Coronary artery (tissue), 2 donors: ENCODE measurements at regions not wholly inside any gene's neighbourhood (a gene's known extent, or its start where the extent isn't known, plus 50 kb on each side); places are given as distances from the start of the nearest gene placed in this dataset.
"Not testable (repeated sequence)": the region's sequence is repeated elsewhere in the genome, so short reads cannot be mapped to it uniquely, and the experiment has no call there.

Experiments
- DNase-seq: peaks from one replicate; pipeline ENCODE4 v3.0.0-alpha.2; 2017; ENCODE audit warnings: low spot score
- H3K27ac ChIP-seq, 2 donors: fragments of 200-600 bp; sonication (generic); one replicate each; pipeline ENCODE4 v1.5.1; 2016 to 2019
- H3K4me3 ChIP-seq: fragments of 200-600 bp; sonication (generic); 2 replicates; pipeline ENCODE4 v1.5.1; 2016; ENCODE audit warnings: mild to moderate bottlenecking, moderate library complexity
- TF ChIP-seq, protein P1 (sequence below): fragments of 200-600 bp; sonication (generic); IDR thresholded peaks from one replicate; pipeline ENCODE4 v1.5.1; 2019; ENCODE audit warnings: antibody characterized with exemption

DNA sequence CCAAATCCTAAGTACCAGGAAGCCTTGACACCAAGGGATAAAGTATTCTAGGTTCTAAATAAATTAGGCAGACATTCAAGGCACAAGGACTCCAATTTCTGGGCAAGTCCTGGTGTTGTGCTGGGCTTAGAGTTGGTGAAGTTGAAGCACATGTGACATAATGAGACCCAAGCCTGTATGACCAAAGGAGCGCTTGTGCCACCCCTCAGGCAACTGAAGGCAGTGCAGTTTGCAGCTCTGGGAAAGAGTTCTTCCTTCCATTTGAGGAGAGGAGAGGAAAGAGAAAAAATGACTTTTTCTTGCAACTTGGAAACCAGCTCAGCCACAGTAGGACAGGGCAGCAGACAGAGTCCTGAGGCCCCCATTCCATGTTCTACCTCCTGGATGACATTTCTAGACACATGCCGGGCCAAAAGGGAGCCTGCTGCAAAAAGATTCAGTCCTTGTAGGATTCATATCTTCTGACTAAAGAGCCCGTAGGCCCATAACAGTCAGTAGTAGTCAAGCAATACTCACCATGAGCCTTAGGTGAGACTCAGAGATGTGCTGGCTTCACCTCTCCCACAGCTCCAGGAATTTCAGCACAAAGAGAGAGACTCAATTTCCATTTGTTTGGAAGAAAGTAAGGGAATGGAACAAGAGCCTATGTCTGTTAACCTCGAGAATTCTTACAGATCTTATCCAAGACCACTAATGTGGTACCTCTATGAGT, 588.8 kb upstream of the BCHE start:
- no peak overlapping the region for H3K27ac ChIP-seq
- DNase-seq: no peak
- TF ChIP-seq, protein P1, sequence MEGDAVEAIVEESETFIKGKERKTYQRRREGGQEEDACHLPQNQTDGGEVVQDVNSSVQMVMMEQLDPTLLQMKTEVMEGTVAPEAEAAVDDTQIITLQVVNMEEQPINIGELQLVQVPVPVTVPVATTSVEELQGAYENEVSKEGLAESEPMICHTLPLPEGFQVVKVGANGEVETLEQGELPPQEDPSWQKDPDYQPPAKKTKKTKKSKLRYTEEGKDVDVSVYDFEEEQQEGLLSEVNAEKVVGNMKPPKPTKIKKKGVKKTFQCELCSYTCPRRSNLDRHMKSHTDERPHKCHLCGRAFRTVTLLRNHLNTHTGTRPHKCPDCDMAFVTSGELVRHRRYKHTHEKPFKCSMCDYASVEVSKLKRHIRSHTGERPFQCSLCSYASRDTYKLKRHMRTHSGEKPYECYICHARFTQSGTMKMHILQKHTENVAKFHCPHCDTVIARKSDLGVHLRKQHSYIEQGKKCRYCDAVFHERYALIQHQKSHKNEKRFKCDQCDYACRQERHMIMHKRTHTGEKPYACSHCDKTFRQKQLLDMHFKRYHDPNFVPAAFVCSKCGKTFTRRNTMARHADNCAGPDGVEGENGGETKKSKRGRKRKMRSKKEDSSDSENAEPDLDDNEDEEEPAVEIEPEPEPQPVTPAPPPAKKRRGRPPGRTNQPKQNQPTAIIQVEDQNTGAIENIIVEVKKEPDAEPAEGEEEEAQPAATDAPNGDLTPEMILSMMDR: no peak
- no peak overlapping the region for H3K4me3 ChIP-seq

DNA sequence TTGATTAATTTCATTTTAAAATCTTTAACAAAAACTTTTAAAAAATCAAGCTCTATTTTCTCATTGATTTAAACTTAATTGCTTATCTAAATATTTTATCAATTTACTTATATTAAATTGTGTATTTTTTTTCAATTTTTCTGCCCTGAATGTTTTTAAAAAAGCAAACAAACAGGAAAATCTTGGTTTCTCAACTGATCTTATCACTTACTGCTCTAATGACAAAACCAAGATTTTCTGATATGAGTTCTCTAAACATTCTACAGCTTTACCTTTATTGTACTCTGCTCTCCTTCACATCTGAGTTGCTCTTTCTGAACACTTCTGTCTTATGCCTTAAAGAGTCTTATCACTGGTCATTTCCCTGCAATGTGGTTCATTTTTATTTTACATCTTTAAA, 587.8 kb upstream of the BCHE start:
- Histone ChIP-seq H3K27ac (no peak overlapping the region), H3K4me3 (no peak overlapping the region)
- no peak for DNase-seq
- TF ChIP-seq, protein P1: no peak

DNA sequence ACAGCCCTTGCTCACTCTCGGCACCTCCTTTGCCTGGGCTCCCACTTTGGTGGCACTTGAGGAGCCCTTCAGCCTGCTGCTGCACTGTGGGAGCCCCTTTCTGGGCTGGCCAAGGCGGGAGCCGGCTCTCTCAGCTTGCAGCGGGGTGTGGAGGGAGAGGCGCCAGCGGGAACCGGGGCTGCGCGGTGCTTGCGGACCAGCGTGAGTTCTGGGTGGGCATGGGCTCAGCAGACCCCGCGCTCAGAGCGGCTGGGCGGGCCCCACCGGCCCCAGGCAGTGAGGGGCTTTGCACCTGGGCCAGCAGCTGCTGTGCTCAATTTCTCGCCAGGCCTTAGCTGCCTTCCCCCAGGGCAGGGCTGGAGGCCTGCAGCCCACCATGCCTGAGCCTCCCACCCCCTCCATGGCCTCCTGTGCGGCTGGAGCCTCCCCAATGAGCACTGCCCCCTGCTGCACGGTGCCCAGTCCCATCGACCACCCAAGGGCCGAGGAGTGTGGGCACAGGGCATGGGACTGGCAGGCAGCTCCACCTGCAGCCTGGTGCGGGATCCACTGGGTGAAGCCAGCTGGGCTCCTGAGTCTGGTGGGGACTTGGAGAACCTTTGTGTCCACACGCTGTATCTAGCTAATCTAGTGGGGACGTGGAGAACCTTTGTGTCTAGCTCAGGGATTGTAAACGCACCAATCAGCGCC, 586.7 kb upstream of the BCHE start:
- DNase-seq, H3K4me3 ChIP-seq, H3K27ac ChIP-seq: not testable (repeated sequence)

DNA sequence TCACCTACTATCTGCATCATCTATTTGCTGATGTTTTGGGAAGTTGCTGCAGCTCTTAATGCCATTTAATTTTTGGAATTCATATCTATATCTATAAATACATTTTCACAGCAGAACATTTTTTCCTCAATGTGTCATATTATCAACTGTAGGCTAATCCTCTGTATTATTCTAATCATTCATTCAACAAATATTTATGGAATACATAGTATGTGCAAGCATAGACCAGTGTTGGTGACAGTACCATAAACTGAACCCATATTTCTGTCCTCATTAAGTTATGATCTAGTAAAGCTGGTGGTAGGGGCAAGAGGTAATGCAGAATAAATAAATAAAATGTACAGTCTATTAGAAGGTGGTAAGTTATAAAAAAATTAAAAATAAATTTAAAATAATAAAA, 585.3 kb upstream of the BCHE start:
- no peak overlapping the region for H3K4me3 ChIP-seq
- H3K27ac ChIP-seq: no peak overlapping the region
- TF ChIP-seq, protein P1: no peak
- DNase-seq: no peak

DNA sequence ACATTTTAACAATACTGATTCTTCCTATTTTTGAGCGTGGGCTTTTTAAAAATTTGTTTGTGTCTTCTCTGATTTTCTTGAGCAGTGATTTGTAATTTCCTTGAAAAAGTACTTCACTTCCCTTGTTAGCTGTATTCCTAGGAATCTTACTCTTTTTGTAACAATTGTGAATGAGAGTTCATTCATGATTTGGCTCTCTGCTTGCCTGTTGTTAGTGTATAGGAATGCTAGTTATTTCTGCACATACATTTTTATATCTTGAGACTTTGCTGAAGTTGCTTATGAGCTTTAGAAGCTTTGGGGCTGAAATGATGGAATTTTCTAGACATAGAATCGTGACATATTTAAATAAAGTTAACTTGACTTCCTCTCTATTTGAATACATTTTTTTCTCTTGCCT, 582.8 kb upstream of the BCHE start:
- TF ChIP-seq, protein P1: no peak

DNA sequence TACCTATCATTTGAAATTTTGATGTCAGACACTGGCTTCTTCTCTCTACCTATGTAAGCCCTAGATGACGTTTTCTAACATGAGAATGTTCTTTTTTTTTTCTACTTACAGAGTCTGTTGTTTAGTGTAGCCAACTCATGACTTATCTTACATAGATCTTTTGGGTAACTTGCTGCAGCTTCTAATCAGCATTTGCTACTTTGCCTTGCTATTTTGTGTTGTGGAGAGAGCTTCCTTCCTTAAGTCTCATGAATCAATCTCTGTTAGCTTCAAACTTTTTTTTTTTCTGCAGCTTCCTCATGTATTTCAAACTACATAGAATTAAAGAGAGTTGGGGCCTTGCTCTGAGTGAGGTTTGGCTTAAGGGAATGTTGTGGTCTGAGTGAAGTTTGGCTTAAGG, 568.7 kb upstream of the BCHE start:
- Histone ChIP-seq H3K4me3 (no peak overlapping the region), H3K27ac (no peak overlapping the region)
- TF ChIP-seq, protein P1: no peak
- no peak for DNase-seq

More for the DNA sequence above, 582.8 kb upstream of the BCHE start:
- H3K27ac ChIP-seq: no peak overlapping the region
- H3K4me3 ChIP-seq: no peak overlapping the region
- DNase-seq: no peak

DNA sequence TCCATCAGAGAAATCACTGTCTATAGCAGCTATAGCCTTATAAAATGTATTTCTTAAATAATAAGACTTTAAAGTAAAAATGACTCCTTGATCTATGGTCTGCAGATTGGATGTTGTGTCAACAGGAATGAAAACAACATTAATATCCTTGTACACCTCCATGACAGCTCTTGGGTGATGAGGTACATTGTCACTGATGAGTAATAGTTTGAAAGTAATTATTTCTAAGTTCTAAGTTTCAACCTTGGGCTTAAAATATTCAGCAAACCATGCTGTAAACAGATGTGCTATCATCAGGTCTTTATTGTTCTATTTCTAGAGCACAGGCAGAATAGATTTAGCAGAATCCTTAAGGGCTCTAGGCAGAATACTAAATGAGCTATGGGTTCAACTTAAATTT, 568.2 kb upstream of the BCHE start:
- Histone ChIP-seq H3K27ac (no peak overlapping the region), H3K4me3 (no peak overlapping the region)
- TF ChIP-seq, protein P1: no peak
- DNase-seq: no peak
